Ramos (cell line): ENCODE measurements at regions not wholly inside any gene's neighbourhood (a gene's known extent, or its start where the extent isn't known, plus 50 kb on each side); places are given as distances from the start of the nearest gene placed in this dataset.

ENCODE experiments used
- in situ Hi-C: fragments of 300-500 bp; cut with MboI; formaldehyde crosslinking; loops from one replicate; pipeline ENCODE4 v1.14.3; 2022; ENCODE audit warnings: low sequenced_read_pairs; ENCODE audit not compliant: unreplicated experiment

DNA sequence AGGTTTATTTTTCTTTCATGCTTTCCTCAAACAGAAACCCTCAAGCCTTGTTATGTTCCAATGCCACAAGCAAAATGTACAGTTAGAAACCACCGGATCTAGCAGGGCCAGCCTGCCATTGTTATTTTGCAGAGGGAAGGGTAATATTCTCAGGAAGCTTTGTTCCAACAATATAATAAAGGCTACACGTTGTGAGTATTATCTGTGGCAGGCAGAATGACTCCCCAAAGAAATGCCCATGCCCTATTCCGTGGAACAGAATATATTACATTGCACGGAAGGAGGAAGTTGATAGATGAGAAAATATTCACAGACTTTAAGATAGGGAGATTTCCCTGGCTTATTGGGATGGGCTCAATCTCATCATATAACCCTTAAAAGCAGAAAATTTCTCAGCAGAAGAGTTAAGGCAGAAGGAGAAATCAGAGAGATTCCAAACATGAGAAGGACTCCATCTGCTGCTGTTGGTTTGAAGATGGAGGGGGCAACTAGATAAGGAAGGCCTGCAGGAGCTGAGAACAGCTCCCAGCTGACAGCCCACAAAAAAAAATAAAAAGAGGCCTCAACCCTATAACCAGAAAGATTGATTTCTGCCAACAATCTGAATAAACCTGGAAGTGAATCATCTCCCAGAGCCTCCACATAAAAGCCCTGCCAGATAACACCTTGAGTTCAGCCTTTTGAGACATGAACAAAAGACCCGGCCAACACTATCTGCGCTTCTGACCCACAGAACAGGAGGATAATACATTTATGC is 466.6 kb downstream of the LPIN1 start:
- in situ Hi-C loops = no loop called here

DNA sequence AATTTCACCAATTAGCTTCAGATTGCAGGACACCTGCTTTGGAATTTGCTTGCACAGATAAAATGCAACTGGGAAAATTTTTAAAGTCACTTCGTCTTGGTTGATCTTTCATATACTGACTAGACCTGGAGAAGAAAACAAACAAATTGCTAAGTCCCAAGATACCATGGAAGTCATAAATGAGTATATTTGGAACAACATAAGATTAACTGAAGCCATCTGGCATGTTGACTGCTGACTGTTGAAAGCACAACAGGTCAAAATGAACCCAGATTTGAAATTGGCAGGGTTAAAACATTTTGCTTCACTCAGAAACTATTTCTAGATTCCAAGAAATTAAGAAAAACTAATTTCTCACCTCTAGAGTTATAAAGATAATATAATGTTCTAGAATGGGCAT is 470.7 kb downstream of the LPIN1 start:
- in situ Hi-C loops = no loop called here

DNA sequence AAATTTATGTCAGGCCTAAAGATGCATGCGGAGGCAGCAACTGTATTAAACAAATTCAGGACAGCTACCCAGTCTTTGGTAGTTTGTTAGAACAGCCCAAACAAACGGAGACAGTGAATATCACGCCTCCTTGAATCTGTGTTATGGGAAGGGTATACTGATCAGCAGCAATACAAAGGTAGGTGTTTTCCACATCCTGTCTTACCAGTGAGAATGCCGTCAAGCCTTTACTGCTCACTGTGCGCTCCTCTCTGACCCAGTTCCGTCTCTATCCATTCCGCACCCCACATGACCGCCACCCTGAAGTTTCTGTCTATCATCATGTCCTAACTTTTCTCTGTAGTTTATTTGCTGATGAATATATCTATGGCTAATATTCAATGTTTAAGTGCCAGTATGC is 473.3 kb downstream of the LPIN1 start:
- in situ Hi-C loops = no loop called here

- in situ Hi-C loops = no loop called here
These were observed 475.2 kb downstream of the LPIN1 start for GRCh38 chr2:12221584-12221983.

DNA sequence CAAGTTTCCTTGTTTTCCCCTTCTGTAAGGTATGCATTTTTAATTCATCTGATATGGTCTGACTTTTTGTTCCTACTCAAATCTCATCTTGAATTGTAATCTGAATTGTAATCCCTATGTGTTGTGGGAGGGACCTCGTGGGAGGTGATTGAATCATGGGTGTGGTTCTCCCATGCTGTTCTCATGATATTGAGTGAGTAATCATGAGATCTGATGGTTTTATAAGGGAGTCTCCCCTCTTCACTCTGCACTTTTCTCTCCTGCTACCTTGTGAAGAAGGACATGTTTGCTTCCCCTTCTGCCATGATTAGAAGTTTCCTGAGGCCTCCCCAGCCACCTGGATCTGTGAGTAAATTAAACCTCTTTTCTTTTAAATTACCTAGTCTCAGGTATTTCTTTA is 476.1 kb downstream of the LPIN1 start:
- in situ Hi-C loops = no loop called here

GRCh38 chr2:12223732-12224131 is 477.3 kb downstream of the LPIN1 start:
- in situ Hi-C loops = no loop called here

DNA sequence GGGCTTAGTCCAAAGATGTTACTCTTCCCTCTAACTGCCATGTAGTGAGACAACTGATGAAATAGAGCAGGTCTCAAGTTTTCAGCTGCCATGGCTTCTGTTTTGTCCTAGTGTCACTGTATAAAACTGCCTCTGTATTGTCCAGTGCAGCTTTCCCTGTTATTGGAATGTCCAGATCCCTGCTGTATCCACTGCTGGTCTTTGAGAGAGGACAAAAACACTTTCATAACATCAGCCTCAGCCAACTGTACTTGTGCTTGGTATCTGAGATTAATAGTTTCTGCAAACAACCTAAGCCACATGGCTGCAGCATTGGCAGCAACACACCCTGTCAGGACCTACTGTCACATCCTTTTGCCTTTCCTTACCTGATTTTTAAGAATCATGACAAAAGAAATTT is 480.2 kb downstream of the LPIN1 start:
- in situ Hi-C loops = no loop called here

DNA sequence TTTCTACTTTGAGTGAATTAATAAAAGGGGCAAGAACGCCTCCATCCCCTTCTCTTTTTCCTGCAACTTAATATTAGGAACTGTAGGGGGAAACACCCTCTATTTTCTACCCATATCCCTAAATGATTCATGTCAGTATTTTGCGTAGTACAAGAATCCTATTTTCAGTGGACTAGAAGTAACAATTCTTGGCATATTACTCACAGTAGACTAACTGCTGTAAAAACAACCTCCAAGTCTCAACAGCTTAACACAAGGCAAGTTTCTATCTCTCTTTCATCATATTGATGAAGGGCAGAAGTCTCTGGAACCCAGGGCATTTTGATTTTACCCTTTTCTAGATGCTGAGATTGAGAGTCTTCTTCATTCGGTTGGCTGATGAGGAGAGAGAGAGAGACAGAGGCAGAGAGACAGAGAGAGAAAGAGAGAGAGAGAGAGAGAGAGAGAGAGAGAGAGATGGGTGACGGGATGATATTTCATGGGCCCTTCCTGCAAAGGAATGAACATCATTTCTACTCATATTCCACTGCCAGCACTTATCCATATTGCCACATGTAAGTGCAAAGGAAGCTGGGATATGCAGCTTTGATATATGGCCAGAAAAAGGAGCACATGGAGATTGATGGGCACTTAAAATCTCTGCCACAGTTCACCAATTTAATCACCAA is 481.6 kb downstream of the LPIN1 start:
- in situ Hi-C loops = no loop called here

DNA sequence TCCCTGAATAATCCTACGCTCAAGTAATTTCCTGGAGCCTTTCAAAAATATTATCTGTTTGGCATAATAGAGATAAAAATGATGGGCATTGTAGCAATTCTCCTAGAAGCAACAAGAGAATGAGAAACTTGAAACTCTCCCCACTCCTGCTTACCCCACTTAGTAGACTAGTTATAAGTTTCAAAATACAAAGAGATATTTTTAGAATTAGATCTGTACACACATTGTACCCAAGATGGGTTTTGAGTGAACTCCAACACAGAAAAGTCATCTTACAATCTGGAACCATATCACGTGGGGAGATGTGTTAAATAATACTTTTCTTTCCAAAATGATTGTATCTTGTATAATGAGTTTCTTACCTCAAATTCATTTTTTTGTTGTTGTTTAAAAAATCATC is 484.9 kb downstream of the LPIN1 start:
- in situ Hi-C loops = no loop called here

GRCh38 chr2:12232876-12233275 is 483.9 kb upstream of the TRIB2 start:
- in situ Hi-C loops = no loop called here

GRCh38 chr2:12236136-12236844 is 480.4 kb upstream of the TRIB2 start:
- in situ Hi-C loops = no loop called here

DNA sequence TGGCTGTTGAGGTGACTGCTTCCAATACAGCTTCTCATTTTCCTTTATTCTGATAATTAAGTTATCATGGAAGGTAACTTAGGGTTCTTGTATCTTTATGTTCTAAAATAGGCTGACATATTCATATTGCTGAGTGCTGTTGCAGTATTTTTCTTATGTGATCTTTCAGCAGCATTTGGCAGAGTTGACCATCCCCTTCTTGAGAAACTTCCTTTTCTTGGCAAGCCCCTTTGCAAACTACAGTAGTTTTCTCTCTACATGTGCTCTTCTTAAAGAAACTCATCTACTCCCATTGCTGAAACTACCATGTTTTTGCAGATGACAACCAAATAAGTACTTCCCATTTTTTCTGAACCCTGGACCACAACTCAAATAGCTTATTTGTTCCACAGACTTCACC is 476.5 kb upstream of the TRIB2 start:
- in situ Hi-C loops = no loop called here

GRCh38 chr2:12243381-12243780 is 473.4 kb upstream of the TRIB2 start:
- in situ Hi-C loops = no loop called here

- in situ Hi-C loops = no loop called here
These were observed 472.7 kb upstream of the TRIB2 start for GRCh38 chr2:12244070-12244469.

- in situ Hi-C loops = no loop called here
These were observed 465.6 kb upstream of the TRIB2 start for GRCh38 chr2:12251121-12251520.

DNA sequence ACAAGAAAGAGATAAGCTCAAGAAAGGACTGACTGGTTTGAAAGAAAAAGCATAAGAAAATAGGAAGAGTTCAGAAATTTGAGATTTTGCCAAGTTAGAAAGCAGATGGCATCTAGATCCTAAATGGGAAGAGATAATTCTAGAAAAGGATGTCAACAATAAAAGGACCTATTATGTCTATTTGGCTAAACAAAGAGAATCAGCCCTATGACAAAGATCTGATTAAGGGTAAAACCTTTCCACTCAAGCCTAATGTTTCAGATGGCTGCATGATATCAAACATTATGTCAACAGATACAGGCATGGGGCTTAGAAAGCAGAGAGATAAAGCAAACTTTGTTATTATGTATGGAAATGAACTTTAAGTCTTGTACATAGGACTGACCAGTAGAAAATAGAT is 465.0 kb upstream of the TRIB2 start:
- in situ Hi-C loops = no loop called here

DNA sequence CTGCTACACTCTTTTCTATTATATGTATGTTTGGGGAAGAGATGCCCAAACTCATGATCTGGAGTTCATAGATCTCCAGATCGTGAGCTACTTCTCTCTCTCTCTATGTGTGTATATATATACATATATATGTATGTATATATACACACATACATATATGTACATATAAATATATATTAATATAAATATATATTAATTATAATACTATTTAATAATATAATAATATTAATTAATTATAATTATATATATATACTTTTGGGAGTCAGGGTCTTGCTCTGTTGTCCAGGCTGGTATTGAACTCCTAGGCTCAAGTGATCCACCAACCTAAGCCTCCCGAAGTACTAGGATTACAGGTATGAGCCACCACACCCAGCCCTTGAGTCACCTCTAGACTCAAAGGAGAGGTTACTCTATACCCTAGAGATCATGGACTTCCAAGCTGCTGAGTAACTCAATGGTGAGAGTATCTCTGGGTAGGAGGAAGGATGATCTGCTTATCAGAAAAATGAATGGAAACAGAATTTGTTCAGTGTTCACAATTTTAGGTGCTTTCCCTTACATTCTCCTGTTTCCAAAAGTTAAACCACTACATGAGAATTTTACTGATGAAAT is 463.5 kb upstream of the TRIB2 start:
- in situ Hi-C loops = no loop called here

- in situ Hi-C loops = no loop called here
These were observed 462.4 kb upstream of the TRIB2 start for GRCh38 chr2:12254280-12254860.

- in situ Hi-C loops = no loop called here
These were observed 460.5 kb upstream of the TRIB2 start for GRCh38 chr2:12256206-12256605.

- in situ Hi-C loops = no loop called here
These were observed 459.3 kb upstream of the TRIB2 start for GRCh38 chr2:12257476-12257875.

DNA sequence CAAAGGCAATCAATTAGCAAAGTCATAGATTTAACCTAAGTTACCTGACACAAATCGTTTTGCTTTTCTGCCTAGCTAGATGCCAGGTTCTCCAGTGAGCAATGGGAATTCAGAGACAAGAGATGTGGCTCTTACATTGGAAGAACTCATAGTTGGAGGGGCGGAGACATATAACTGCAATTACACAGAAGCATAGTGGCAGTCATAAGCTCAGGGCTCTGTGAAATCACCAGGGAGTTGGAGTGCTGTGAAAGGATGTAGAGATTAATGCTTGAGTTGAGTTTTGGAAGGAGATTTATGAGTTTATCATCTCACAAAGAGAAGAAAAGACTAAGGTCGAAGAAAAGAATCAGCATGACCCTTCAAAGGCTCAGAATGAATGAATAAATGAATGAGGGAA is 457.2 kb upstream of the TRIB2 start:
- in situ Hi-C loops = no loop called here
